Karpas-422 (cell line): ENCODE measurements at regions not wholly inside any gene's neighbourhood (a gene's known extent, or its start where the extent isn't known, plus 50 kb on each side); places are given as distances from the start of the nearest gene placed in this dataset.

Experiments used
- DNase-seq: peaks from one replicate; pipeline ENCODE4 v3.0.0-alpha.2; 2015
- H2AFZ ChIP-seq: fragments of 200-600 bp; sonication (generic); 2 replicates; pipeline ENCODE4 v1.6.1; 2014; ENCODE audit warnings: antibody characterized with exemption, low read length, mixed read lengths
- H3K27ac ChIP-seq: fragments of 200-600 bp; sonication (generic); 2 replicates; pipeline ENCODE4 v1.5.1; 2014; ENCODE audit warnings: mild to moderate bottlenecking, low read length, moderate library complexity
- H3K27me3 ChIP-seq: fragments of 200-600 bp; sonication (generic); 2 replicates; pipeline ENCODE4 v1.6.1; 2014; ENCODE audit warnings: low read length, mixed read lengths
- H3K36me3 ChIP-seq: fragments of 200-600 bp; sonication (generic); 2 replicates; pipeline ENCODE4 v1.6.1; 2014; ENCODE audit warnings: low read length, mixed read lengths; ENCODE audit not compliant: insufficient read depth
- H3K4me1 ChIP-seq: fragments of 200-600 bp; sonication (generic); 2 replicates; pipeline ENCODE4 v1.6.1; 2014; ENCODE audit warnings: mild to moderate bottlenecking, low read length, mixed read lengths
- H3K4me2 ChIP-seq: fragments of 200-600 bp; sonication (generic); 2 replicates; pipeline ENCODE4 v1.6.1; 2014; ENCODE audit warnings: low read length, low read depth, mild to moderate bottlenecking; ENCODE audit not compliant: poor library complexity, severe bottlenecking
- H3K4me3 ChIP-seq: fragments of 200-600 bp; sonication (generic); 2 replicates; pipeline ENCODE4 v1.5.1; 2014; ENCODE audit warnings: mild to moderate bottlenecking, antibody characterized with exemption, low read length, mixed read lengths
- H3K79me2 ChIP-seq: fragments of 200-600 bp; sonication (generic); 2 replicates; pipeline ENCODE4 v1.6.1; 2014; ENCODE audit warnings: mild to moderate bottlenecking, low read length, mixed read lengths
- H3K9ac ChIP-seq: fragments of 200-600 bp; sonication (generic); 2 replicates; pipeline ENCODE4 v1.6.0; 2014; ENCODE audit warnings: low read length
- H3K9me2 ChIP-seq: fragments of 200-600 bp; sonication (generic), shearing (Covaris generic); replicated peaks from 2 replicates; pipeline ENCODE4 v1.6.0; 2014; ENCODE audit warnings: mild to moderate bottlenecking, low read length, moderate library complexity; ENCODE audit not compliant: insufficient read depth
- H3K9me3 ChIP-seq: fragments of 300-700, 200-600 bp; sonication (generic); 2 replicates; pipeline ENCODE4 v1.6.1; 2014; ENCODE audit warnings: low read length, mixed read lengths
- H4K20me1 ChIP-seq: fragments of 200-600 bp; sonication (generic); 2 replicates; pipeline ENCODE4 v1.6.1; 2014; ENCODE audit warnings: mild to moderate bottlenecking, antibody characterized with exemption, low read length, low read depth; ENCODE audit not compliant: insufficient read depth

DNA sequence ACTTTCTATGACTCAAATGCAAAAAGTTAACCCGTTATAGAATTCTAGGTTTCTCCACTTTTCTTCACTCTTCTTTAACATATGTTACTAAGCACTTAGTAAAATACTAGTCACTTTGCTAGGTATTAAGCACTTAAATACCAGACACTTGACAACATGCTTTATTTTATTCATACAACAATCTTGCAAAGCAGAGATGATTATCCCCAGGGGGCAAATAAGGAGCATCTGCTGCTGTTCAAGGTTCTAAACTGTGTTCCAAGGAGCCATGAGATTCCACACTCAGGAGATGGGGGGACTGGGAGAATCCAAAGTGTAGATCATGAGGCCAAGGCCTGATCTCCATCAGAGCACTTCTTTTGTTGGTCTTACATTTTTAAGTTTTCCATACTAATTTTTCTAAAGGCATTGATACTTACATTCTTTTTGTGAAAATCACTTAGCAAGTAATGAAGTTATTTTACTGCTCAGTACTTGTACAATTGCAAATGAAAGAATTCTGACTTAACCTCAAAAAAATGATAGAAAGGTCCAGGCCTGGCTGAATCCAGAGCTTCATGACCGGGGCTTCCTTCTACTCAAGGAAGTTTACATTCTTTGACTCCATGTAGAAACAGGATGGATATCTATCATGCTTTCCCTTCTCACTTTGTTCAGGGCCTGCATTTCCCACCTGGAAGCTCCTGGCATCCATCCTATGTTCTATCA, 504.4 kb upstream of the WWC1 start:
- no peaks in the 10 kb centered on the region for H3K4me1 ChIP-seq
- no peaks in the 10 kb centered on the region for H3K36me3 ChIP-seq
- no peak overlapping the region for H3K4me2 ChIP-seq
- no peak overlapping the region for H2AFZ ChIP-seq
- no peak overlapping the region for H3K9ac ChIP-seq
- H3K27me3 ChIP-seq, result no peaks in the 10 kb centered on the region
- no peak overlapping the region for H3K27ac ChIP-seq
- no peak for DNase-seq
- no peak overlapping the region for H3K4me3 ChIP-seq
- no peaks in the 10 kb centered on the region for H4K20me1 ChIP-seq
- H3K79me2 ChIP-seq, result no peaks in the 10 kb centered on the region
- H3K9me3 ChIP-seq, result no peaks in the 10 kb centered on the region
- H3K9me2 ChIP-seq, result no peaks in the 10 kb centered on the region

GRCh38 chr5:167790045-167790444, 501.4 kb upstream of the WWC1 start:
- Histone ChIP-seq H3K27ac (no peak overlapping the region), H3K9ac (no peak overlapping the region), H3K4me2 (no peak overlapping the region), H3K9me3 (no peaks in the 10 kb centered on the region), H3K36me3 (no peaks in the 10 kb centered on the region), H3K27me3 (no peaks in the 10 kb centered on the region), H4K20me1 (no peaks in the 10 kb centered on the region), H2AFZ (no peak overlapping the region), H3K9me2 (no peaks in the 10 kb centered on the region), H3K4me3 (no peak overlapping the region), H3K4me1 (no peaks in the 10 kb centered on the region), H3K79me2 (no peaks in the 10 kb centered on the region)
- no peak for DNase-seq

DNA sequence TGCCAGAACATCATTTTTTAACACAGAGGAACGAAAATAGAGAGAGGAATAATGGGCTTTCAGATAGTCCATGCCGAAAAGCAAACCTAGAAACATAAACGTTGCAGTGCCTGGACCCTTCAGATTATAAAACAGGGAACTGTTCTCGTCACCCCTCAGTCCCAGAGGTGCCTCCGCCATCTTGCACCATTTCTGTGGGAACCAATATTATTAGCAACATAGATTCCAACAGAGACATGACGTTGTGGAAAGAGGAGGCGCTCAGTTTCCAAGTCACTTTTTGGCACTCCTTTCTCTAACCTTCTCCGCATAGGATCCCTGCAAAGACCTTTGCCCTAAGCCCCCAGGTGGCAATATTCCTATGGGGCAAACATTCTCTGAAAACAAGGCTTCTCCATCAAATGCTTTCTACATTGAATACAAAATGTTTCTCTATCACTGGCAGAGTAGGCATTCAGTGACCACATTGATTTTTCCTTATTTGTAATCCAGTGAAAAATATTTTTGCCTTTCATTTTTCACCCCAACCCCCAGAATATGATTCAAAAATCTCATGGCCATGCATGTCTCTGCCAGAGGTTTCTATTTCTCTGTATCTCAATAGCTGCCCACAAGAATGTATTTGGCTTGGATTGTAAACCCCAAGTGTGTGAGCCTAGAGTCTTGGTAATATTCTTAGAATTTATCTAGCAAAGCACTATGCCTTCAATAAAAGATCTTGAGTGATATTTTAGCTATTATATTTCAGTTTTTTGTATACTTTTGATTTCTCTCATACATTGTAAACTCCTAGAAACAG, 500.8 kb upstream of the WWC1 start:
- no peak overlapping the region for H3K4me2 ChIP-seq
- no peaks in the 10 kb centered on the region for H3K27me3 ChIP-seq
- DNase-seq, result no peak
- no peaks in the 10 kb centered on the region for H3K79me2 ChIP-seq
- no peaks in the 10 kb centered on the region for H3K36me3 ChIP-seq
- H3K9me3 ChIP-seq, result no peaks in the 10 kb centered on the region
- no peaks in the 10 kb centered on the region for H4K20me1 ChIP-seq
- H3K4me3 ChIP-seq, result no peak overlapping the region
- H3K4me1 ChIP-seq, result no peaks in the 10 kb centered on the region
- H3K9me2 ChIP-seq, result no peaks in the 10 kb centered on the region
- no peak overlapping the region for H3K27ac ChIP-seq
- H2AFZ ChIP-seq, result no peak overlapping the region
- no peak overlapping the region for H3K9ac ChIP-seq

- Histone ChIP-seq H4K20me1 (no peaks in the 10 kb centered on the region), H3K9me2 (no peaks in the 10 kb centered on the region), H3K4me3 (no peak overlapping the region), H3K79me2 (no peaks in the 10 kb centered on the region), H3K9ac (no peak overlapping the region), H3K27ac (no peak overlapping the region), H2AFZ (no peak overlapping the region), H3K4me2 (no peak overlapping the region), H3K36me3 (no peaks in the 10 kb centered on the region), H3K9me3 (no peaks in the 10 kb centered on the region), H3K4me1 (no peaks in the 10 kb centered on the region), H3K27me3 (no peaks in the 10 kb centered on the region)
- no peak for DNase-seq
Observed at GRCh38 chr5:167792514-167792913, 498.9 kb upstream of the WWC1 start.

DNA sequence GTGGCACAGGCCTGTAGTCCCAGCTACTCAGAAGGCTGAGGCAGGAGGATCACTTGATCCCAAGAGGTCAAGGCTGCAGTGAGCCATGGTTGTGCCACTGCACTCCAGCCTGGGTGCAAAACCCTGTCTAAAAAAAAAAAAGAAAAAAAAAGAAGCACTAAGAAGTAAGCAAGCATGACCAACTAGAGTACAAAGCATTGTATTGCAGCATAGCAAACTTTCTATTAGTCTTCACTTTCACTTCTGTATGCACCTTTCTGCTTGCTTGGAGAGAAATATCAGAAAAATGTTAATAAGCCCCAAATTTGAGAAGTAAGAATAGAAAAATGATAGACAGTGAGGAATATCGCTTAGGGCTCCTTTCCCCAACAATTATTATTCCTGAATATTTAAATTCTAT, 497.7 kb upstream of the WWC1 start:
- Histone ChIP-seq H3K79me2 (no peaks in the 10 kb centered on the region), H3K27ac (no peak overlapping the region), H2AFZ (no peak overlapping the region), H3K4me3 (no peak overlapping the region), H3K9ac (no peak overlapping the region), H3K4me1 (no peaks in the 10 kb centered on the region), H4K20me1 (no peaks in the 10 kb centered on the region), H3K36me3 (no peaks in the 10 kb centered on the region), H3K4me2 (no peak overlapping the region), H3K27me3 (no peaks in the 10 kb centered on the region), H3K9me3 (no peaks in the 10 kb centered on the region), H3K9me2 (no peaks in the 10 kb centered on the region)
- DNase-seq, result no peak

DNA sequence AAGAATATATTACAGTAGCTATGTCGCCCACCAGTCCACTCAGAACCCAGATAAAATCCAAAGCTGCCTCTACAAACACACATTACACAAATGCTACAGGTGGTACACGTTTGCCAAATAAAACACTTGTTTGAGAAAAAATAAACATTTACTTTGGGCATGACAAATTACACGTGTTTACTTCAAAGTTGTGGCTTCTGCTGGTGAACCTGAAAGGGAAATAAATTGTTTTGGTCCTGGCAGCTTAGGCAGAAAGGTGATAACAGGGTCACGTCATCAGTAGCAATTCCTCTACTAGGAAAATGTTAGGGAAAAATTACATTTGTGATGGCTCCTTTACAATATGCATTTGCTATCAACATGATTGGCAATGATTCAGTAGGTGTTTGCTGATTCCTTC, 497.3 kb upstream of the WWC1 start:
- no peak overlapping the region for H3K9ac ChIP-seq

DNA sequence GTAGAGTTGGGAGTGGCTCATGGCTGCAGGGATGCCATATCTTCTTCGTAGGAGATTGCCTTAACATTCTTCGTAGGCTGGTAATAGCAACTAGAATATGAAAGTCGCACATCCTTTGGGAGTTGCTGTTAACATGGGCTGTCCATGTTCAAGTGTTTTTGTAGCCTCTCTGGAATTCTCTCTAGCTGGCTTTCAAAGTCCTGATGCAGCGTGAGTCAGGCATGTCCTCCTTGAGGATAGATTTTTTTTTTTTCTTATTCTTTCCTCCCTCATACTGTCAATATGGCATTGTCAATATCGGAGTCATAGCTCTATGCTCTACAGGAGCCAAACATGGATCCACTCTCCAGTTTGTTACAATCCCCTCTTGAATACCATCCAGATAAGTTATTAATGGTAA, 494.8 kb upstream of the WWC1 start:
- no peaks in the 10 kb centered on the region for H3K27me3 ChIP-seq
- H3K9me3 ChIP-seq, result no peaks in the 10 kb centered on the region
- no peaks in the 10 kb centered on the region for H4K20me1 ChIP-seq
- no peak overlapping the region for H3K4me3 ChIP-seq
- no peak overlapping the region for H2AFZ ChIP-seq
- H3K9me2 ChIP-seq, result no peaks in the 10 kb centered on the region
- H3K27ac ChIP-seq, result no peak overlapping the region
- DNase-seq, result no peak
- H3K4me1 ChIP-seq, result no peaks in the 10 kb centered on the region
- H3K4me2 ChIP-seq, result no peak overlapping the region
- H3K79me2 ChIP-seq, result no peaks in the 10 kb centered on the region
- H3K36me3 ChIP-seq, result no peaks in the 10 kb centered on the region
- no peak overlapping the region for H3K9ac ChIP-seq

More for the DNA sequence above, 497.3 kb upstream of the WWC1 start:
- no peak for DNase-seq
- Histone ChIP-seq H3K36me3 (no peaks in the 10 kb centered on the region), H2AFZ (no peak overlapping the region), H3K79me2 (no peaks in the 10 kb centered on the region), H3K4me2 (no peak overlapping the region), H3K4me1 (no peaks in the 10 kb centered on the region), H3K9me2 (no peaks in the 10 kb centered on the region), H3K27ac (no peak overlapping the region), H3K4me3 (no peak overlapping the region), H3K9me3 (no peaks in the 10 kb centered on the region), H4K20me1 (no peaks in the 10 kb centered on the region), H3K27me3 (no peaks in the 10 kb centered on the region)

DNA sequence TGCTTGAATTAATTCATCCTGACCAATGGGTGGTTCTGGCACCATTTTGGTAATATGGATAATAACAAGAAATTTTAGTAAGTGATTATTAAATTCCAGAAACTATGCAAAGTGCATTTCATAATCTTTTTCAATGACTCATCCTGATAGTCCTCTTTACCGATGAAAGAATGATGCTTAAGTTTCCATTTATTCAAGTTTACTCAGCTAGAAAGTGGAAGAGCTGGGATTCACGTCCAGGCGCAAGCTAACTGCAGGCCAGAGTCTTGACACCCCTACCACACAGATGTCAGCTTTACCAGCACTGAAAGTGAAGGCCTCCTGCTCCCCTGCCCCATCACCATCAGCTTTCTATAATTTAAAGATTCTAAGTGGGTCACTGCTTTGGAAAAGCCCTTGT, 493.5 kb upstream of the WWC1 start:
- Histone ChIP-seq H3K36me3 (no peaks in the 10 kb centered on the region), H3K9me3 (no peaks in the 10 kb centered on the region), H4K20me1 (no peaks in the 10 kb centered on the region), H3K9ac (no peak overlapping the region), H2AFZ (no peak overlapping the region), H3K4me3 (no peak overlapping the region), H3K4me1 (no peaks in the 10 kb centered on the region), H3K27ac (no peak overlapping the region), H3K4me2 (no peak overlapping the region), H3K79me2 (no peaks in the 10 kb centered on the region), H3K9me2 (no peaks in the 10 kb centered on the region), H3K27me3 (no peaks in the 10 kb centered on the region)
- no peak for DNase-seq
